K562 (cell line): ENCODE measurements at regions not wholly inside any gene's neighbourhood (a gene's known extent, or its start where the extent isn't known, plus 50 kb on each side); places are given as distances from the start of the nearest gene placed in this dataset.

Experiments used
- CBX8 ChIP-seq: fragments of 200-600 bp; sonication (generic); IDR thresholded peaks from 2 replicates; pipeline ENCODE4 v1.6.1; 2012; ENCODE audit warnings: borderline replicate concordance, mixed run types, low read depth, mild to moderate bottlenecking, moderate library complexity, mixed read lengths, low read length, control low read depth, inconsistent platforms; ENCODE audit not compliant: poor library complexity, severe bottlenecking; ENCODE audit errors: extremely low read depth
- POLR3A ChIP-seq: IDR thresholded peaks from 2 replicates; pipeline ENCODE4 v1.6.1; 2011; ENCODE audit warnings: borderline replicate concordance, mild to moderate bottlenecking, moderate library complexity; ENCODE audit not compliant: insufficient read length, insufficient read depth; ENCODE audit errors: extremely low read depth
- RREB1 ChIP-seq: fragments of 250-450 bp; sonication (Bioruptor Pico); IDR thresholded peaks from 2 replicates; pipeline ENCODE4 v1.4.0; 2020
- TBP ChIP-seq: optimal IDR thresholded peaks from 2 replicates; pipeline ENCODE3; 2011; ENCODE audit warnings: low read depth, low read length, improper control_type of control experiment
- ZNF511 ChIP-seq: sonication (generic); formaldehyde crosslinking; IDR thresholded peaks from 2 replicates; pipeline ENCODE4 v1.8.0; 2022; ENCODE audit warnings: mild to moderate bottlenecking, missing genetic modification reagents

- TF ChIP-seq POLR3A = no peak
- TF ChIP-seq ZNF511 (CRISPR knock-in tag) = no peak
- no peak for TF ChIP-seq RREB1 (CRISPR knock-in tag)
- TF ChIP-seq CBX8 = no peak
- TF ChIP-seq TBP = no peak
These were observed 404.5 kb downstream of the BRD1 start for GRCh38 chr22:49423125-49423650.
